Mucosa of descending colon (tissue), 3 donors: ENCODE measurements at regions not wholly inside any gene's neighbourhood (a gene's known extent, or its start where the extent isn't known, plus 50 kb on each side); places are given as distances from the start of the nearest gene placed in this dataset.
"Not testable (repeated sequence)": the region's sequence is repeated elsewhere in the genome, so short reads cannot be mapped to it uniquely, and the experiment has no call there.

Source experiments
- ATAC-seq: fragments of 200-7000 bp; cut with Tn5 transposase; one replicate; pipeline ENCODE4 v1.9.1; 2020; ENCODE audit warnings: mild to moderate bottlenecking, moderate library complexity
- DNase-seq, 3 donors: peaks; one replicate each; pipeline ENCODE4 v3.0.0-alpha.2; 2020
- H3K36me3 ChIP-seq: fragments of 200-600 bp; one replicate; pipeline ENCODE4 v1.8.0; 2021; ENCODE audit warnings: low read depth, mild to moderate bottlenecking
- H3K4me1 ChIP-seq: fragments of 200-600 bp; one replicate; pipeline ENCODE4 v1.8.0; 2021; ENCODE audit warnings: low read depth, mild to moderate bottlenecking
- H3K4me3 ChIP-seq: fragments of 200-600 bp; one replicate; pipeline ENCODE4 v1.8.0; 2021; ENCODE audit warnings: mild to moderate bottlenecking
- H3K9me3 ChIP-seq: fragments of 200-600 bp; one replicate; pipeline ENCODE4 v1.8.0; 2021; ENCODE audit warnings: mild to moderate bottlenecking
- CTCF ChIP-seq: fragments of 200-600 bp; IDR thresholded peaks from one replicate; pipeline ENCODE4 v1.8.0; 2022; ENCODE audit warnings: antibody characterized with exemption, mild to moderate bottlenecking
- intact Hi-C, 2 donors: fragments of 100-400 bp; cut with DNase I in 1 of 2; cut with micrococcal nuclease in 1 of 2; formaldehyde crosslinking; loops; one replicate each; pipeline versions ENCODE4 v1.11.0 to v1.11.1; 2022; cut with DNase I, micrococcal nuclease
- donor health status: DM: no; HTN: no; CAD: no; lungs with moderate emphysema.
- donor health status: DM: no; HTN: no; CAD: no.
- donor health status: DM: no; HTN: yes; CAD: no.

- TF ChIP-seq CTCF: no peak
- Histone ChIP-seq H3K4me1 (no peaks in the 10 kb centered on the region), H3K36me3 (no peaks in the 10 kb centered on the region), H3K9me3 (no peaks in the 10 kb centered on the region), H3K4me3 (no peak overlapping the region)
- intact Hi-C loops: no loop called here
- ATAC-seq: no peak
- no peak for DNase-seq
These were observed 109.3 kb downstream of the ZIC1 start for GRCh38 chr3:147518465-147518864.

DNA sequence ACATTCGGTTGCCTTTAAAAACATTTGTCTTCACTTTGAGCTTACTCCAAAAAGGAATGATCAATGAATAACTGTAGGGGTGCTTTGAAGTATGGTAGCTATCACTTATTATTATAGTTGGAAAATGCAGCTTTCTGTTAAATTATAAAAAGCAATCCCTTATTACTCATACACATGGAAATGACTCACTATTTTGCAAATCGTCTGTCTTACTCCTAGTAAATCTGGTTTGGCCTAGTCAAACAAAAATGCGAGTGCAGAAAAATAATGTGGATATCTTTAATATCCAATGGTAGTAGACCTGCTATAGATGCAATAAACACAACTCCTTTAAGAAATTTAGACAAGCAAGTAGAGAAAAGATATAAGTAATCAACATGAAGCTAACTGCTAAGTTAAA lies 112.5 kb downstream of the ZIC1 start:
- ATAC-seq (no peak), DNase-seq (no peak)
- H3K4me3 ChIP-seq: no peak overlapping the region
- TF ChIP-seq CTCF: no peak
- intact Hi-C loops: no loop called here
- H3K4me1 ChIP-seq: no peaks in the 10 kb centered on the region
- no peaks in the 10 kb centered on the region for H3K36me3 ChIP-seq
- H3K9me3 ChIP-seq: no peaks in the 10 kb centered on the region

DNA sequence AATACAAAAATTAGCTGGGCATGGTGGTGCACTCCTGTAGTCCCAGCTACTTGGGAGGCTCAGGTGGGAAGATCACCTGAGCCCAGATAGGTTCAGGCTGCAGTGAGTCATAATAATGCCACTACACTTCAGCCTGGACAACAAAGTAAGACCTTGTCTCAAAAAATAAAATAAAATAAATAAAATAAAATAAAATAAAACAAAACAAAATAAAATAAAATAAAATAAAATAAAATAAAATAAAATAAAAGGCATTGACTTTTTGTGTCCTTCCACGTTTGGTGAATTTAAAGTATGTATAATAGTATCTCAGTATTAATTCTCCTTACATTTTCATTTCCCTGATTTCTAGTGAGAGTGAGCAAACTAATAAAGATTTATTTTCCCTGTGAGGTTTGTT lies 113.6 kb downstream of the ZIC1 start:
- H3K4me1 ChIP-seq, DNase-seq, ATAC-seq, intact Hi-C loops, H3K36me3 ChIP-seq, H3K4me3 ChIP-seq, H3K9me3 ChIP-seq: not testable (repeated sequence)

DNA sequence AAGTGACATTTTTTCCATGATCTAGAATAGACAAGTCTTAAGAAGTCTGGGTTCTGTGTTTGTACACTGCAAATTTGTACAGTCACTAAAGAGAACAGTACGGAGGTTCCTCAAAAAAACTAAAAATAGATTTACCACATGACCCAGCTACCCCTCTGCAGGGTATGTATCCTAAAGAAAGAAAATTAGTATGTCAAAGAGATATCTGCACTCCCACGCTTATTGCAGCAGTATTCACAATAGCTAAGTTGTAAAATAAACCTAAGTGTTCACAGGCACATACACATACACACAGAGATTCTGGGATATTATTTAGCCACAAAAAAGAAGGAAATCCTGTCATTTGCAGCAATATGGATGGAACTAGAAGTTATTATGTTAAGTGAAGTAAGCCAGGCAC lies 120.4 kb downstream of the ZIC1 start:
- intact Hi-C loops: no loop called here
- H3K36me3 ChIP-seq: no peaks in the 10 kb centered on the region
- no peak for TF ChIP-seq CTCF
- DNase-seq: no peak
- H3K9me3 ChIP-seq: no peaks in the 10 kb centered on the region
- ATAC-seq: no peak
- no peaks in the 10 kb centered on the region for H3K4me1 ChIP-seq
- H3K4me3 ChIP-seq: no peak overlapping the region

DNA sequence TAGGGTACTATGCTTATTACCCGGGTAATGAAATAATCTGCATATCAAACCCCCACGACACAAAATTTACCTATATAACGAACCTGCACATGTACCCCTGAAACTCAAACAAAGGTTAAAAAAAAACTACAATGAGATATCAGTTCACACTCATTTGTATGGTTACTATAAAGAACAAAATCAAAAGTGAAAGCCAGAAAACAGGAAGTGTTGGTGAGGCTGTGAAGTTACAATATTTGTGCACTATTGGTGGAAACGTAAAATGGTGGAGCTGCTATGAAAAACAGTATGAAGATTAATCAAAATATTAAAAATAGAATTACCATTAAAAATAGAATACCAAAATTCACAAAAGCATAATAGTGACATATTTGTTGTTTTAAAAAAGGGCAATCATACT lies 128.9 kb downstream of the ZIC1 start:
- no peak for TF ChIP-seq CTCF
- Histone ChIP-seq H3K4me3 (no peak overlapping the region), H3K9me3 (peaks cover 18% of the 10 kb centered on the region), H3K36me3 (no peaks in the 10 kb centered on the region), H3K4me1 (no peaks in the 10 kb centered on the region)
- ATAC-seq: no peak
- no peak for DNase-seq
- intact Hi-C loops: no loop called here

DNA sequence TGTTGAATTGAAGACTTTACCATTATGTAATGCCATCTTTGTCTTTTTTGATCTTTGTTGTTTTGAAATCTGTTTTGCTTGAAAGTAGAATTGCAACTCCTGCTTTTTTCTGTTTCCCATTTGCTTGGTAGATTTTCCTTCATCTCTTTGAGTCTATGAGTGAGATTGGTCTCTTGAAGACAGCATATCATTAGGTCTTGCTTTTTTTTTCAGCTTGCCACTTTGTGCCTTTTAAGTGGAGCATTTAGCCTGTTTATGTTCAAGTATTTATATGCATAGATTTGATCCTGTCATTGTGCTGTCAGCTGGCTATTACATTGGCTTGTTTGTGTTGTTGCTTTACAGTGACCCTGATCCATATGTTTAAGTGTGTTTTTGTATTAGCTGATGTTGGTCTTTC lies 131.8 kb downstream of the ZIC1 start:
- no peak for TF ChIP-seq CTCF
- Histone ChIP-seq H3K9me3 (peaks cover 18% of the 10 kb centered on the region), H3K4me1 (no peaks in the 10 kb centered on the region), H3K36me3 (no peaks in the 10 kb centered on the region), H3K4me3 (no peak overlapping the region)
- intact Hi-C loops: no loop called here
- no peak for DNase-seq
- ATAC-seq: no peak
